ENCODE measurements at regions not wholly inside any gene's neighbourhood (a gene's known extent, or its start where the extent isn't known, plus 50 kb on each side); places are given as distances from the start of the nearest gene placed in this dataset.

GRCh38 chr7:110129159-110129558 is 961.8 kb upstream of the LRRN3 start:
- no peak for DNase-seq (ENCODE audit: low read depth in 2 of 2)

- no peak for DNase-seq (ENCODE audit: low read depth in 2 of 2)
These were observed 960.3 kb upstream of the LRRN3 start for GRCh38 chr7:110130669-110131068.

- no peak for DNase-seq (ENCODE audit: low read depth in 2 of 2)
These were observed 959.6 kb upstream of the LRRN3 start for GRCh38 chr7:110131344-110131743.

- DNase-seq (ENCODE audit: low read depth in 2 of 2) = no peak
These were observed 951.9 kb upstream of the LRRN3 start for GRCh38 chr7:110139056-110139455.

- DNase-seq (ENCODE audit: low read depth in 2 of 2) = no peak
These were observed 947.9 kb upstream of the LRRN3 start for GRCh38 chr7:110142939-110143526.

- no peak for DNase-seq (ENCODE audit: low read depth in 2 of 2)
These were observed 946.3 kb upstream of the LRRN3 start for GRCh38 chr7:110144599-110144998.

GRCh38 chr7:110148054-110148453 is 942.9 kb upstream of the LRRN3 start:
- no peak for DNase-seq (ENCODE audit: low read depth in 2 of 2)

GRCh38 chr7:110153222-110153621 is 937.7 kb upstream of the LRRN3 start:
- no peak for DNase-seq (ENCODE audit: low read depth in 2 of 2)

- no peak for DNase-seq (ENCODE audit: low read depth in 2 of 2)
These were observed 934.4 kb upstream of the LRRN3 start for GRCh38 chr7:110156511-110156910.

GRCh38 chr7:110157631-110158362 is 933.1 kb upstream of the LRRN3 start:
- DNase-seq (ENCODE audit: low read depth in 2 of 2) = no peak

GRCh38 chr7:110168010-110168409 is 922.9 kb upstream of the LRRN3 start:
- no peak for DNase-seq (ENCODE audit: low read depth in 2 of 2)

GRCh38 chr7:110170841-110171240 is 920.1 kb upstream of the LRRN3 start:
- no peak for DNase-seq (ENCODE audit: low read depth in 2 of 2)

GRCh38 chr7:110177463-110177862 is 913.5 kb upstream of the LRRN3 start:
- DNase-seq (ENCODE audit: low read depth in 2 of 2) = no peak

- DNase-seq (ENCODE audit: low read depth in 2 of 2) = no peak
These were observed 911.9 kb upstream of the LRRN3 start for GRCh38 chr7:110179037-110179436.

- no peak for DNase-seq (ENCODE audit: low read depth in 2 of 2)
These were observed 909.2 kb upstream of the LRRN3 start for GRCh38 chr7:110181768-110182167.

GRCh38 chr7:110186334-110186733 is 904.6 kb upstream of the LRRN3 start:
- no peak for DNase-seq (ENCODE audit: low read depth in 2 of 2)

GRCh38 chr7:110187877-110188554 is 902.9 kb upstream of the LRRN3 start:
- no peak for DNase-seq (ENCODE audit: low read depth in 2 of 2)

- no peak for DNase-seq (ENCODE audit: low read depth in 2 of 2)
These were observed 886.4 kb upstream of the LRRN3 start for GRCh38 chr7:110204527-110204926.

- DNase-seq (ENCODE audit: low read depth in 2 of 2) = no peak
These were observed 885.0 kb upstream of the LRRN3 start for GRCh38 chr7:110205899-110206298.

GRCh38 chr7:110209884-110210283 is 881.0 kb upstream of the LRRN3 start:
- no peak for DNase-seq (ENCODE audit: low read depth in 2 of 2)

- DNase-seq (ENCODE audit: low read depth in 2 of 2) = no peak
These were observed 879.9 kb upstream of the LRRN3 start for GRCh38 chr7:110210941-110211608.

GRCh38 chr7:110224643-110225042 is 866.3 kb upstream of the LRRN3 start:
- DNase-seq (ENCODE audit: low read depth in 2 of 2) = no peak

- DNase-seq (ENCODE audit: low read depth in 2 of 2) = no peak
These were observed 844.8 kb upstream of the LRRN3 start for GRCh38 chr7:110246118-110246517.

Measured in stimulated activated CD8-positive, alpha-beta memory T cell treated with anti-CD3 and anti-CD28 coated beads, Interleukin-15, amount 100 ng/mL, for 48 hours (primary cell).